HCT116 (cell line): ENCODE measurements at regions not wholly inside any gene's neighbourhood (a gene's known extent, or its start where the extent isn't known, plus 50 kb on each side); places are given as distances from the start of the nearest gene placed in this dataset.

Experiments
- ATAC-seq: fragments of 200-7000 bp; cut with Tn5 transposase; 2 replicates; pipeline ENCODE4 v1.9.1; 2020; ENCODE audit warnings: mild to moderate bottlenecking, moderate library complexity
- BruUV-seq: library from RNA; stranded (reverse); fragments of 400-500 nt; replicated peaks from 2 replicates; lab custom pipeline; 2021; lab: Mats Ljungman, UMichigan
- CTCF ChIA-PET: fragments of 300-600 bp; sonication (Branson Sonifier 250); formaldehyde crosslinking; loops from one replicate; lab custom pipeline; 2021; ENCODE audit warnings: antibody characterized with exemption; lab: Charles Lee
- POLR2A ChIA-PET: fragments of 300-600, 350-600 bp; sonication (Branson Sonifier 250); formaldehyde crosslinking; loops from one replicate; lab custom pipeline; 2021; ENCODE audit warnings: antibody characterized with exemption; lab: Charles Lee
- RAD21 ChIA-PET, 2 experiments: fragments of 300-600 bp; sonication (Branson Sonifier 250); formaldehyde crosslinking; loops; one replicate each; lab custom pipeline; 2023; ENCODE audit warnings: low total read pairs in 2 of 2; ENCODE audit not compliant: uncharacterized antibody in 2 of 2, unreplicated experiment in 2 of 2, low non-redundant PET in 1 of 2; lab: Charles Lee
- DNase-seq: peaks from one replicate; pipeline ENCODE4 v3.0.0-alpha.2; 2010; ENCODE audit warnings: low read depth, low spot score
- H2AFZ ChIP-seq: fragments of 200-600 bp; shearing (Covaris generic), sonication (generic); 2 replicates; pipeline ENCODE4 v1.6.1; 2017; ENCODE audit warnings: low read depth, mixed run types, mixed read lengths, antibody characterized with exemption, low read length; ENCODE audit not compliant: poor library complexity, severe bottlenecking
- H3K27ac ChIP-seq: 2 replicates; pipeline ENCODE4 v1.5.1; 2012; ENCODE audit warnings: low read depth, low read length
- H3K27me3 ChIP-seq: fragments of 200-600 bp; sonication (generic); 2 replicates; pipeline ENCODE4 v1.6.1; 2016; ENCODE audit warnings: mixed run types, low read length, mixed read lengths; ENCODE audit not compliant: insufficient read depth
- H3K36me3 ChIP-seq, 2 experiments: fragments of 200-500 bp in 1 of 2; fragments of 200-600 bp in 1 of 2; sonication (Bioruptor generic) in 1 of 2; sonication (generic) in 1 of 2; 2 replicates each; pipeline versions ENCODE4 v1.5.1 to v1.6.1; 2014 to 2016; ENCODE audit warnings: low read length in 2 of 2, inconsistent platforms in 1 of 2, mixed read lengths in 1 of 2, mixed run types in 1 of 2; ENCODE audit not compliant: insufficient read depth in 2 of 2, control insufficient read depth in 1 of 2
- H3K4me1 ChIP-seq, 2 experiments: fragments of 200-600 bp in 1 of 2; sonication (generic) in 1 of 2; 2 replicates each; pipeline versions ENCODE4 v1.5.1 to v1.6.1; 2012 to 2017; ENCODE audit warnings: low read length in 2 of 2, inconsistent platforms in 1 of 2, mild to moderate bottlenecking in 1 of 2, mixed read lengths in 1 of 2, mixed run types in 1 of 2, moderate library complexity in 1 of 2; ENCODE audit not compliant: insufficient read depth in 2 of 2, control insufficient read depth in 1 of 2
- H3K4me2 ChIP-seq: fragments of 200-600 bp; sonication (generic); 2 replicates; pipeline ENCODE4 v1.6.1; 2017; ENCODE audit warnings: mixed run types, low read length, mixed read lengths
- H3K4me3 ChIP-seq, 2 experiments: fragments of 200-600 bp in 1 of 2; sonication (generic) in 1 of 2; replicated peaks in 1 of 2; 2 replicates each; pipeline ENCODE4 v1.5.1; 2011 to 2016; ENCODE audit warnings: low read length in 2 of 2, control low read depth in 1 of 2, low read depth in 1 of 2, mild to moderate bottlenecking in 1 of 2, mixed read lengths in 1 of 2, mixed run types in 1 of 2
- H3K79me2 ChIP-seq: fragments of 200-600 bp; sonication (generic); 2 replicates; pipeline ENCODE4 v1.6.1; 2017; ENCODE audit warnings: mild to moderate bottlenecking, mixed run types, low read length, moderate library complexity, mixed read lengths; ENCODE audit not compliant: insufficient read depth
- H3K9ac ChIP-seq: fragments of 200-600 bp; sonication (generic); 2 replicates; pipeline ENCODE4 v1.6.1; 2016; ENCODE audit warnings: low read length, mixed read lengths
- H3K9me2 ChIP-seq: fragments of 200-600 bp; sonication (generic), shearing (Covaris generic); 2 replicates; pipeline ENCODE4 v1.6.1; 2017; ENCODE audit warnings: mixed run types, mild to moderate bottlenecking, moderate library complexity; ENCODE audit not compliant: insufficient read depth
- H3K9me3 ChIP-seq, 2 experiments: fragments of 200-500 bp in 1 of 2; fragments of 200-600 bp in 1 of 2; sonication (Bioruptor generic) in 1 of 2; sonication (generic) in 1 of 2; 2 replicates each; pipeline ENCODE4 v1.6.1; 2014 to 2017; ENCODE audit warnings: low read length in 2 of 2, mixed read lengths in 2 of 2, inconsistent platforms in 1 of 2, low read depth in 1 of 2, mild to moderate bottlenecking in 1 of 2, mixed run types in 1 of 2, moderate library complexity in 1 of 2; ENCODE audit not compliant: control insufficient read depth in 1 of 2, insufficient read depth in 1 of 2
- H4K20me1 ChIP-seq: fragments of 200-600 bp; sonication (generic), shearing (Covaris generic); 2 replicates; pipeline ENCODE4 v1.6.1; 2017; ENCODE audit warnings: mixed run types, mild to moderate bottlenecking, moderate library complexity; ENCODE audit not compliant: insufficient read depth
- ATF3 ChIP-seq: IDR thresholded peaks from 2 replicates; pipeline ENCODE4 v1.6.1; 2012
- CTCF ChIP-seq, 3 experiments: fragments of 200-600 bp in 1 of 3; sonication (generic) in 1 of 3; IDR thresholded peaks in 2 of 3; conservative IDR thresholded peaks in 1 of 3; 2 replicates each; pipeline ENCODE4 v1.5.1; 2012 to 2017; ENCODE audit warnings: low read depth in 2 of 3, low read length in 2 of 3, antibody characterized with exemption in 1 of 3, borderline replicate concordance in 1 of 3, control low read depth in 1 of 3, mild to moderate bottlenecking in 1 of 3, mixed read lengths in 1 of 3, mixed run types in 1 of 3, moderate library complexity in 1 of 3; ENCODE audit not compliant: insufficient read depth in 1 of 3
- ELF1 ChIP-seq: IDR thresholded peaks from 2 replicates; pipeline ENCODE4 v1.6.1; 2012; ENCODE audit warnings: low read depth, borderline replicate concordance
- EZH2 ChIP-seq: fragments of 200-600 bp; sonication (generic); IDR thresholded peaks from 2 replicates; pipeline ENCODE4 v1.6.1; 2017; ENCODE audit warnings: antibody characterized with exemption, mixed run types
- FOSL1 ChIP-seq: IDR thresholded peaks from 2 replicates; pipeline ENCODE4 v1.6.1; 2012; ENCODE audit warnings: low read depth
- JUND ChIP-seq: IDR thresholded peaks from 2 replicates; pipeline ENCODE4 v1.6.1; 2012
- SP1 ChIP-seq: IDR thresholded peaks from 2 replicates; pipeline ENCODE4 v1.6.1; 2012; ENCODE audit warnings: low read depth
- SRF ChIP-seq: IDR thresholded peaks from 2 replicates; pipeline ENCODE4 v1.6.1; 2012; ENCODE audit warnings: low read depth
- TCF7L2 ChIP-seq: IDR thresholded peaks from 2 replicates; pipeline ENCODE4 v1.7.0; 2011; ENCODE audit warnings: borderline replicate concordance, inconsistent platforms; ENCODE audit not compliant: insufficient read depth, insufficient read length; ENCODE audit errors: extremely low read depth
- intact Hi-C: fragments of 100-400 bp; cut with micrococcal nuclease; formaldehyde crosslinking; loops from 2 replicates; pipeline ENCODE4 v1.10.0; 2022

- ChIA-PET POLR2A (no interaction called here), RAD21 (no interaction called here), CTCF (no interaction called here)
- Histone ChIP-seq H3K4me1 (no peaks in the 10 kb centered on the region), H3K36me3 (no peaks in the 10 kb centered on the region), H4K20me1 (no peaks in the 10 kb centered on the region; the same call in 1 of the 2 replicates), H3K79me2 (no peaks in the 10 kb centered on the region), H3K4me3 (no peak overlapping the region), H3K9ac (no peak overlapping the region), H3K27ac (no peak overlapping the region), H3K9me2 (no peaks in the 10 kb centered on the region), H3K27me3 (no peaks in the 10 kb centered on the region), H2AFZ (no peak overlapping the region), H3K4me2 (no peak overlapping the region), H3K9me3 (no peaks in the 10 kb centered on the region)
- intact Hi-C loops: no loop called here
- DNase-seq (no peak), ATAC-seq (no peak)
- TF ChIP-seq TCF7L2: no peak
- BruUV-seq: no TSS peak
Measured at GRCh38 chr10:59000162-59000825, 176.1 kb upstream of the PHYHIPL start.

- BruUV-seq: no TSS peak
- Histone ChIP-seq H3K9me3 (no peaks in the 10 kb centered on the region), H3K36me3 (no peaks in the 10 kb centered on the region), H3K27ac (no peak overlapping the region), H3K9ac (no peak overlapping the region), H3K27me3 (no peaks in the 10 kb centered on the region), H3K4me1 (no peaks in the 10 kb centered on the region), H2AFZ (no peak overlapping the region), H3K79me2 (no peaks in the 10 kb centered on the region), H4K20me1 (no peaks in the 10 kb centered on the region; the same call in 1 of the 2 replicates), H3K4me3 (no peak overlapping the region), H3K4me2 (no peak overlapping the region), H3K9me2 (no peaks in the 10 kb centered on the region)
- intact Hi-C loops: no loop called here
- ATAC-seq: no peak
- TF ChIP-seq SRF (no peak), ATF3 (no peak), FOSL1 (no peak), CTCF (IDR thresholded peaks at IDR 0.05 in 2 of 3, conservative IDR thresholded peaks at IDR 0.05 in 1 of 3; ENCODE audit: borderline replicate concordance in 1 of 3, insufficient read depth in 1 of 3, low read depth in 2 of 3, low read length in 2 of 3) (no peak), JUND (no peak), ELF1 (no peak), SP1 (no peak), TCF7L2 (no peak), EZH2 (no peak)
- DNase-seq: no peak
- RAD21 ChIA-PET: no interaction called here
- CTCF ChIA-PET: no interaction called here
- POLR2A ChIA-PET: no interaction called here
Measured at GRCh38 chr10:59002011-59002410, 174.4 kb upstream of the PHYHIPL start.
